GM21825 (cell line): ENCODE measurements at regions not wholly inside any gene's neighbourhood (a gene's known extent, or its start where the extent isn't known, plus 50 kb on each side); places are given as distances from the start of the nearest gene placed in this dataset.
"Not testable (repeated sequence)": the region's sequence is repeated elsewhere in the genome, so short reads cannot be mapped to it uniquely, and the experiment has no call there.

Source experiments
- ATAC-seq: cut with Tn5 transposase; IDR thresholded peaks from one replicate; pipeline ENCODE4 v1.9.1; 2021; ENCODE audit warnings: mild to moderate bottlenecking, moderate library complexity; ENCODE audit not compliant: unreplicated experiment

DNA sequence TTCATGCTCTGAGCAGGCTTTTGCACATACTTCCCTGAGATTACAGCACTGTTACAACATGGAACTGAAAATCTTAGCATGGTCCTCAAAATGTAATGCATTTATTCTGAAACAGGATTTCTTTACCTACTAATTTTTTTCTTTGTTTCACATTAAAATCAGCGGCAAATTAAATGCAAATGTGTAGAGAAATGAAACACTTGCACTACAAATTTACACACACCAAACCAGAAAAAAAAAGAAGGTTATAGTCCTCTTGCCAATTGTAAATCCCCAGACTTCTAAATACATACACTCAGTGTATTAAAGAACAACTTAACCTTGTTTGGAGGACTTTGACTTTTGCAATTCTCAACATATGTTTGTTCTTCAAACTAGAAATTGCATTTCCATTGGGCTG lies 210.9 kb upstream of the TBX18 start:
- no peak for ATAC-seq

DNA sequence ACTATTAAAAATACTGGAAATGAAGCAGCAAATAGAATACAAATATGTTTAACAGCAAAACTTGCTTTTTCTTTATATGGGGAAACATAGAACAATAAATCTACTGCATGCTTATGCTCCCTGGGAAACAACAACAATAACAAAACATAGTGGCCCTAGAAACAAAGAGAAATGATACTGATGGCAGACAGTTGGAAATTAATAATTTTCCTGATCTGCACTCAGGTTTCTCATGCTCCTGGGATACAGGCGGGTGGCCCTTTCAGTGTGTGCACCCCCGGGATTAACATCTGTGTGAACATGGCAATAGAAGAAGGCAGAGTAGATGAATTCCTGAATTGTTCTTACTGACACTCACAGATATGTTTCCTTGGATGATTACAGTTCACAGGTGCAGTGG lies 209.2 kb upstream of the TBX18 start:
- ATAC-seq: no peak

DNA sequence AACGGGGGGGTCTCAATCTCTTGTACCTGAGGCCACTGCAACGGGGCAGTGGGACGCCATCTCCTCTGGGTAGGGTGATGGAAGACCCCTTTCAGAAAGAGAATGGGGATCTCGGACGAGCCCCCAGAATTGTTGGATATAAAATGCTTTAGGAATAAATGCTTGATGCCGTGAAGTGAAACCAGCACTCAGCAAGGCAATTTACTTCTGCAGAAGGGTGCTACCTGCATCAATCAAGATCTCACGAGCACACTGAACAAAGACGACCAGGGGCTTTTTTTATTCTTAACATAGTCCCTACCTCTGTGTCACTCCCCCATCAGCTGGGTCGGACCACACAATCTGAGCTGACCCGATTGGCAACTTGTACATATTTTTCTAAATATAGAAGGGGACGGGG lies 203.6 kb upstream of the TBX18 start:
- ATAC-seq: no peak

DNA sequence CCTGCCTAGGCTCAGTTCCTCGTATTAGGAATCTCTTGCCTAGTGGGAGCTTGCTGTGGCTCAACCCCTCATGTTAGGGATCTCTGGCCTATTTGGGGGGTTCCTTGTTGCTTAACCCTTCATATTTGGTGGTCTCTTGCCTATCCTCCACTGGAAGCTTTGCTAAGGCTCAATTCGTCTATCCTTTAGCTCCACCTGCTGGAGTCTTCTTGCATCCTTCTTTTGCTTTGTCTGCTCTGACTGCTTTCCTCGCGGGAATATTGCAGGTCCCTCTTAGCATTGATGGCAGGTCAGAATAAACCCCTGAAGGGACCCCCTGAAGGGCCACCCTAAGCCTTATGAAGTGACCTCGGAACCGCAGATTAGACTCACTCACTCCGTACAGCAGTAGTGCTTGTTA lies 203.0 kb upstream of the TBX18 start:
- no peak for ATAC-seq

DNA sequence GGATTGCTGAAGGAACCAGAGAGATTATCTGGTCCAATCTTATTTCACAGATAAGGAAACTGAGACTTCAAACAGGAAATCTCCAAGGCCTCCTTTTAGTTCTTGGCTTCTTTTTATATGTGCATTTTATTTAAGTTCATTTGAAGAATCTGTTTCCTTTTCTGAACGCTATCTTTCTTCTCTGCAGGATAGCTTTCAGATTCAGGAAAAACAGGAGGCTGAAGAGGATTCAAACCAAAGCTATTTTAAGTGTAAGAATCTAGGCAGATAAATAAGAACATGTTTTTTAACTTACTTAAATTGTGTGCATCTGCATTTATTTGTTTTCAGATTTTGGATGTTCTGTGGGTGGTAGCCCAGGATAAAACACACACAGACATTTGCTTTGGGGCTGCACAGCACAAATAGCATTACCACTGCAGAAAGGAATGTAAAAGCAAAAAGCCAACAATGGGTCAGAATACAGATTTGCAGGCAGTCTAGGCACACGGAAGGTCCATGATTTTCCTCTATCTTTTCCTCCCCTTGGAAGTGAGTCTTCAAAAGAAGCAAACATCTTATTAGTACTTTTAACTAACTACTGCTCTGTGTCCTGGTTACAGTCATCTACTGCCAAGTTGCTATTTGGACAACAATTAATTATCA lies 188.8 kb upstream of the TBX18 start:
- no peak for ATAC-seq

DNA sequence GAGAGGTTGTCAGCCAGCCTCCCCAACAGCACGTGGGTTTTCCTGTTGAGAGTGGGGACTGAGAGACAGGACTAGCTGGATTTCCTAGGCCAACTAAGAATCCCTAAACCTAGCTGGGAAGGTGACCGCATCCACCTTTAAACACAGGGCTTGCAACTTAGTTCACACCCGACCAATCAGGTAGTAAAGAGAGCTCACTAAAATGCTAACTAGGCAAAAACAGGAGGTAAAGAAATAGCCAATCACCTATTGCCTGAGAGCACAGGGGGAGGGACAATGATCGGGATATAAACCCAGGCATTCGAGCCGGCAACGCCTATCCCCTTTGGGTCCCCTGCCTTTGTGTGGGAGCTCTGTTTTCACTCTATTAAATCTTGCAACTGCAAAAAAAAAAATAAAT lies 180.5 kb upstream of the TBX18 start:
- ATAC-seq: not testable (repeated sequence)

DNA sequence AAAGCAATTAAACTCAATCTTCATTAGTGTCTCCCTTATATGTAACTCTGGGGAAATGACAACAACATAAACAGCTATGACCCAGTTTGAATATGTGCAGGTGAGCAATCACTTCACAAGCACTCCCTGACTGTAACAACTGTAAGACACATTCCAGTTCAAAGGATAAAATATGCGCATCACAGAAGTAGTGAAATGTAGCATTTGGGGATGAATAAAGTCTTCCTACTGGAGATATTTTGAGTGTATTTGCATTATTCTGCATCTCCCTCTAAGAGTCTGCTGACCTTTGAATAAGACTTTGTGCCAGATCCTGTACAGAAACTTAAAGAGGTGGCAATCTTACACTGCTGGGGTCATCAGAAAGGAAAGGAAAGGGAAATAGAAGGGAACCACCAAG lies 179.5 kb upstream of the TBX18 start:
- no peak for ATAC-seq

DNA sequence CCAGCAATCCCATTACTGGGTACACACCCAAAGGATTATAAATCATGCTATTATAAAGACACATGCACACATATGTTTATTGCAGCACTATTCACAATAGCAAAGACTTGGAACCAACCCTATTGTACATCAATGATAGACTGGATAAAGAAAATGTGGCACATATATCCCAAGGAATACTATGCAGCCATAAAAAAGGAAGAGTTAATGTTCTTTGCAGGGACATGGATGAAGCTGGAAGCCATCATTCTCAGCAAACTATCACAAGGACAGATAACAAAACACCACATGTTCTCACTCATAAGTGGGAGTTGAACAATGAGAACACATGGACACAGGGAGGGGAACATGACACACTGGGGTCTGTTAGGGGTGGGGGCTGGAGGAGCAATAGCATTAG lies 177.2 kb upstream of the TBX18 start:
- ATAC-seq: not testable (repeated sequence)

DNA sequence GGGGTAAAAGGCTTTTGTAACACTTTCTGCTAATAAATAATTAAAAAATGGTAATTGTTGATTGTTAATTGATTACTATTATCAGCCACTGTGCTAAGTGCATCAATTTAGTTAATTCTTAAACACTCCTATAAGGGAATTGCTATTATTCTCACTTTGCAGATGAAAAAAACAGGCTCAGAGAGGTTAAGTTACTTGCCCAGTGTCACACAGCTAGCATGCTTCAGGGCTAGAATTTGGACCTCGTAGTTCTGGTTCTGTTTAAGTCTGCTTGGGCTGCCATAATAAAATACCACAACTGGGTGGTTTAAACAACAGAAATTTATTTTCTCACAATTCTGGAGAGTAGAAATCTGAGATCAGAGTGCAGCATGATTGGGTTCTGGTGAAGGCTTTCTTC lies 164.8 kb upstream of the TBX18 start:
- ATAC-seq: no peak

DNA sequence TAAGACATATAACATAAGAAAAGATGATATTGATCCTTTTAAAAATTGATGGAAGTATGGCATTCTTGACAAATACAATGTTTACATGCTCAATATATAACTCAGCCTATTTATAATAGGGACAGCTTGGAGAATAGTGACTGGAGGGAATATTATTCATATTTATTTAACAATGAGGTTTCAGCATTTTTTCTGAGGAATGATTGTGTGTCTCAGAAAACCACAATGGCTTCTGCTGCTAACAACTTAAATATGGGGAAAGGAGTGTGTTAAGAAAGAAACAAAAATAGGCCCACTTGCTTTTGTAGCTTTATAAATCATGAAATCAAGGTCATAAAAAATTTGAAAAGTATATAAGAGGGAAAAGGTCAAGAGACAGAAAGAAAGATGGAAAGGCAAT lies 163.2 kb upstream of the TBX18 start:
- ATAC-seq: no peak

DNA sequence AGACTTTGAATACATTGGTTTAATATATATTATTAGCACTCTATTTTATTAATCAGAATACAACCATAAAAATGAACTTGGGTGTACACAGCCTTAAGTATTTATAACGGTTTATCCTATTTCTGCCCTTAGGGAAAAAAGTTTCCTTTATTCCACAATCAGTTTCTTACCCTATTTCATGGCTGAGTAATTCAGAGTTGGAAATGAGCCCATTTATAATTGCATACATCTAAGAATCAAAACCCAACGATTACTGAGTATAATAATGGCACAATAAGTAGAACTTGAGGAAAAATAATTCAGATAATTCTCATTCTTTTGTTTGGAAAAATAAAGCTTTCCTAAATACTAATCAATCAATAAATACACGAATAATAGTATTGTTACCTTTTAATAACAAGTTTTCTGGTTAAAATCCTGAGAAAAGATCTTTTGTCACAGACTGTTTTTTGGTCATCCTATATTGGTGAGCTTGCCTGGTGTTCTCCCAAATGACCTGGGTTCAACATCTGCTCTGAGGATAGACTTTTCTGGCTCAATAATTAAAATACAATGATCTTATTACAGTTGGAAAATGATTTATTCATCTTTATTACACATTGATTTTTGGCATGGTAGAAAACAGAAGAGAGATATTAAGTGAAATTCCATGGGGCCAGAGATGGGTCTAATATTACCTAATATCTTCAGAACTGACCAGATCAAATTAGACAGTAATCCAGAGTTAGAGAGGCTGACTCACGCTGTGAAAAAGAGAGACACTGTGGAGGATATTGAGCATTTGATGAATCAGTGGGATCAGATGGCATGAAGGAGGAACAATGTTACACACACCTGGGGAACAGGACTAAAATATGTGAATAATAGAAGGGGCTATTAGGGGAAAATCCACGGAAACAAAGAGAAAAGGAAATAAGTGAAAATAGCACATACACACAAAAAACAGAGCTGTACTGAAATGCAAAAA lies 162.1 kb upstream of the TBX18 start:
- no peak for ATAC-seq

DNA sequence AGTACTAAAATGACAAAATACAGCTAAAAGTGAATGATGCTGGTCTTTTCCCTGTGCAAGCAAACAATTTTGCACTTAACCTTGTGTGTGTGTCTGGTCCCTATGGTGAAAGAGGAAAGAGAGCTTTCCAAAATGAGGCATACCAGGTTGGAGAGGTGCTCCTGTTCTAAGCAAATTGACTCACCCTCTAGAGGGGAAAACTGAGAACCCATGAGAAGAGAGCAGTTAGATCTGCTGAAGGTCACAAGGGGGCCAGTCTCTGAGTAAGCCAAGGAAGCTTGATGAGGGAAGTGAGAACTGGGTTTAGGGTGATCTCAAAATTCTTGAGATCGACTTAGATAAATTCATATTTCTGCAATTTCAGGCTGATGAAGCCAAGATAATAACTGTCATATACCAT lies 157.5 kb upstream of the TBX18 start:
- no peak for ATAC-seq

DNA sequence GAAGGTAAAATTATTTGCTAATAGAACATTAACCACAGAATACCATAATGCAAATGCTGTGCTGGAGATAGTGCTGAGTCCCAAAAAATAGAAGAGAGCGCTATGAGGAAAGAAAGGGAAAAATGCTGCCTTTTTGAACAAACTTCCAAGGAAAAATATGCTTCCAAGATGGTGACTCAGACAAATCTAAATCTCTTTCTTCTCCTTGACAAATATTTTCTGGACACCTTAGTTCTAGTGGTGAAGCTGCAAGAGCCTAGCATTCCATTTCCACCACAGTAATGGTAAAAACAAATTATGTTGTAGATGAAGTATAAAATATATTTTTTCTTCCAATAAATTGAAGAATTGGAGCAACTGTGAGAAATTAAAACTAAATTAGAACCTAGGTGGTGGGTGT lies 155.6 kb upstream of the TBX18 start:
- no peak for ATAC-seq

DNA sequence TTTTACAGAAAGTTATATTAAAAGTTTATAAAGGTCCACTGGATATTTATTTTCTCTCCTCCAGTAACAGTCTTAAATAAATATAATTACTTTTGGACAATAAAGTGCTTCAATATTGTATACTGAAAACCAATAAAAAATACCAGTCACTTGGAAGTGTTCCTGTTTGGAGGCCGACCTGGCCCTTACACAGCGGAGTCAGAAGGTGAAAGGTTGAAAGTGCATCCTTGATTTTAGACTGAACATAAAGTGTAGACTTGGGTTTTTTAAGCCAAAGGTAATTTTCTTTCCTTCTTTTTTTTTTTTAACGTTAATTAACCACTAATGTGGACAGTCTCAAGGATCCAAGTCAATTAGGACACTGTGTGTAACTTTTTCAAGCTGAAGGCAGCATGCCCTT lies 152.3 kb upstream of the TBX18 start:
- no peak for ATAC-seq

DNA sequence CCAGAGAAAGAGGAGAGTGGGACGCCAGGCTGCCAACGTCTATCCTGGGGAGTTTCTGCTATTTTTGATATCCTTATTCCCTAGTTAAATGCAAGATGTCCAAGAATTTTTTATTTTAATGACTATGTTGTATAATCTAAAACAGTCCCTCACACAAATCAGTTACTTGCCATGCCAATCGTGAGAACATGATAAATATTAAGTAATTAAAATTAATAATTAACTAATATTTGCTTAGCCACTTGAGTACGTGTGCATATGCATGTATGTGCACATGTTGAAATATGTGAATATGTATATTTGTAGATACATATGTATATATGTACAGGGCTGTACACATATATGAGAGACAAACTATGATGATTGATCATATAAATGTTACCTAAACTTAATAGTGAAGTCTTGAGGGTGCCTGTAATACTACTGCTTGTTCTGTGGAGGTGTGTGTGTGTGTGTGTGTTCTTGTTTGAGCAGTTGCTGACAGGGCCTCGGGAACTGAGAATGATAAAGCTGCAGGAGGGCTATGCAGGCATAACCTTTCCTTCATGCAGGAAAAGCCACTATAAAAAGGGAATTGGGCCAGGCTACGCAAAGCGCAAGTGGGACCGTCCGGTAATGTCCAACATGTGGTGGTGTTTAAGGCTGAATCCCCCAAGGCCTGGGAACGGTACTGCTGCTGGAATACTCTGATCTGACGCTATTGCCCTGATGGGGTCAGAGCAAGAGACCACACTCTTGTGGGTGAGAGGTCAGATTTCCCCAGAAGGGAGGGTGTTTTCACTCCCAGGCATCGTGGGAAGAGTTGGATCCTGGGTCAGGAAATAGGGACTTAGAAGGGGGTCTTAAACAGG lies 148.3 kb upstream of the TBX18 start:
- no peak for ATAC-seq

DNA sequence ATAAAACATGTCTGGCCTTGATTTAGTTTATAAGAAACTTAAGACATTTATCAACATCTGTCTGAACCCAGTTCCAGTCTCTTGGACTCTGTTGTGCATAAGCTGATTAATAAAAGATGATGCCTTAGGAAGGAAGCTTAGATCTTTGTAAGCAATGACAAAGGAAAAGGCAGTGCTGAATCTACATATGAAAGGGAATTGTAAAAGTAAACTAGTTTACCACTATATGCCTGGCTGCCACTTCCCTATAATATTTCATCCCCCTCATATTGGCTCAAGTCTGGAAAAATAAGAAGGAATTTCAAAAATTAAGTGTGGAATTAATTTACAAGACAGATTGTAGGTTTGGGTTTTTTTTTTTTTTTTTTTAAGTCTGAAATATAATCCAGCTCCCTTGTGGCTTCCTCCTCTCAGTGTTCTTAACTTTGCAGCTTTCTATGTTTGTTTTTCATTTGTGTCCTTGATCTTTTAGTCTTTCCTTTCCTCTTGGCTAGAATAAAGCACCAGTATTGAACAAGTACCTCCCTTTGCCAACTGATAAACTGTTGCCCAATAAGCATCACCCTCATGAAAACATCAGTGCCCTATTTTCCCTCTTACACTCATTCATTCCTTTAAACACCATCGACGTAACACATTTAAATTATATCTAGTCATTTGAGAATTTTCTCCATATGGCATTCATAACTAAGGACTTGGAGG lies 146.7 kb upstream of the TBX18 start:
- no peak for ATAC-seq

DNA sequence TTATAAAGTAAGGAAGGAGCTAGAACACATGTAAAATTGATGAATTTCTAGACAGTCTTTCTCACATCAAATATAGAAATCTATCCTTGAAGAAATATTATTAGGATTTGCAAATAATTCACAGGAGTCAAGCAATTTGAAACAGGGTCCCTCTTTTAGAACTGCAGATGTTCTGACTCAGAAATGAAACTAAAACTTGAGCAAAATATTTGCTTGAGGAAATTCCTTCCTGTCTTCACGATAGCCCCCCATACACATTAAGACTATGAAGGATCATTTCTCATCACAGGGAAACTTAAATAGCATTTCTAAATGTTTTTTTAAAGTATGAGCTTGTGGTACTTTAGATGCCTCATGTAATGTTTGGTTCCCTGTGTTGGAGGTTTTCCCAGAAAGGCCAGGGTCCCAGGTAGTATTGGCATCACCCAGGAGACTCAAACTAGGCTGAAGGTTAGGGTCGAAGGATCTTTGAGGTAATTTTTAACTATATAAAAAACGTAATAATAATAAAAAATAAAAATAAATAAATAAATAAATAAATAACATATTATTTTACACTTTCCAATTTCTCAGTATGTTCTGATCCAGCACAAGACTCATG lies 144.0 kb upstream of the TBX18 start:
- ATAC-seq: no peak

DNA sequence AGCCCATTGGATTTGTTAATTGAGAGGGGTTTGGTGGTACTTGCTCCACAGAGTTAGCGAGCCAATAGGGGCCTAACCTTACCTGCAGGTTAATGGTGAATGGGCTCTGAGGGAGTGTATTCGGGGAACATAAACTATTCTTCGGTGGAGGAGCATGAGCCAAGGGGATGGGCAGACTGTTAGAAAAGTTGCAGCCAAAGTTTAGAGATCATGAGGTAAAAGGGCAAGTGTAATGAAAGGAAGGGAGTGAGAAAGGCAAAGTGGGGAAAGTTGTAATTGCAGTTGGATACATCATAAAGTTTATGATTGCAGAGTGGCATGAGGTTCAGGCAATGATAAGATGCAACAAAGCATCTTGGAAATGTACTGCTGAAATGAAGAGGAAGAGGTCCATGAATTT lies 142.1 kb upstream of the TBX18 start:
- no peak for ATAC-seq

DNA sequence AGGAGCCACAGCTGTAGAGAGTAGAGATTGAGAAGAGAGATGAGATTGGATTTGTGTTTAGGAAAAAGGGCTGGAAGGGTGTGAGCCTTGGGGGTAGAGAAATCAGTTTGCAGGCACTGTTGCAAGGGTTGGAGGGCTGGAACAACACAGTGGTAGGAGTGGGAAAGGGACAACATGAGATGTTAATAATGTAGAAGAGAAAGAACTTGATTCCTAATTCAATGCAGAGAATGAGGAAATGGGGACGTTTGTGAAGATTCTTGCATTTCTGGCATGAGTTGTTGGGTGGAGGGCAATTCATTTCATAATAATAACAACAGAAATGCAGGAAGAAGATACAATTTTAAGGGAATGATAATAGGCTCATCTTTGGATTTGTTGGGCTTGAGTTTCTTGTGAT lies 141.4 kb upstream of the TBX18 start:
- ATAC-seq: no peak

DNA sequence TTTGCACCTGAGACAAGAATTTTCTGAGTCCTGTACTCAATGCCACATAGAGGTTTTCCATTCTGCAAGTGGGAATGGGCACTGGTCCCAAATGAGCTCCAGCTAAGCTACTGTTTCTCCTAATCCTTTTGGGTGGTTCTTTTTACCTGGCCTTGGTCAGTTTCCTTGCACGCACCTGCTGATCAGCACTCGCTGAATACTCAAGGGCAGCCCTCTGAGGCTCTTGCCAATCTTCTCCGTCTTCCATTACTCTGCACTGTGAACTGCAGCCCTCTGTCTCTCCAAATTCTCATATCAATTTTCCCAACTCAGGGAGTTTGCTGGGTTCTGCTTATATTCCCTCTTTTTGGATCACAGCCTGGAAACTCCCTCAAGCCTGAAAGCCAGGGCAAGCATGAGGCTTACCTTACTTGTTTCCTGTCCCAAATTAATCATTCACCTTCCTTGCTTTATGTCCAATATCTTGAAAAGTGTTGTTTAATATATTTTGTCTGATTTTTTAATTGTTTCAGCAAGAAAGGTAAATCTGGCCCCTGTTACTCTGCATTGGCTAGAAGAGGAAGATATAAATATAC lies 138.0 kb upstream of the TBX18 start:
- ATAC-seq: no peak
